Tibial nerve (tissue), 4 donors: ENCODE measurements at regions not wholly inside any gene's neighbourhood (a gene's known extent, or its start where the extent isn't known, plus 50 kb on each side); places are given as distances from the start of the nearest gene placed in this dataset.

Experiments
- DNase-seq, 2 donors: peaks; one replicate each; pipeline ENCODE4 v3.0.0-alpha.2; 2019; ENCODE audit warnings: low spot score in 2 of 2
- H3K27ac ChIP-seq, 4 donors: fragments of 200-600 bp; sonication (generic) in 3 of 4; one replicate each; pipeline ENCODE4 v1.5.1; 2017 to 2019; ENCODE audit warnings: mild to moderate bottlenecking in 1 of 4
- H3K27me3 ChIP-seq, 2 donors: fragments of 200-600 bp; sonication (generic) in 1 of 2; one replicate each; pipeline versions ENCODE4 v1.5.1 to v1.6.0; 2017 to 2019
- H3K36me3 ChIP-seq, 3 donors: fragments of 200-600 bp; sonication (generic); one replicate each; pipeline ENCODE4 v1.5.1; 2018 to 2019
- H3K4me1 ChIP-seq, 4 donors: fragments of 200-600 bp; sonication (generic) in 3 of 4; one replicate each; pipeline ENCODE4 v1.5.1; 2017 to 2019
- H3K4me3 ChIP-seq, 4 donors: fragments of 200-600 bp; sonication (generic) in 3 of 4; one replicate each; pipeline ENCODE4 v1.5.1; 2017 to 2019; ENCODE audit warnings: mild to moderate bottlenecking in 1 of 4, moderate library complexity in 1 of 4
- H3K9me3 ChIP-seq, 4 donors: fragments of 200-600 bp; sonication (generic) in 3 of 4; one replicate each; pipeline ENCODE4 v1.5.1; 2017 to 2019
- EP300 ChIP-seq, 2 donors: sonication (generic); formaldehyde crosslinking; IDR thresholded peaks; one replicate each; pipeline ENCODE4 v1.6.1; 2017; ENCODE audit warnings: antibody characterized with exemption in 2 of 2, mild to moderate bottlenecking in 1 of 2
- POLR2A ChIP-seq, 2 donors: fragments of 450-650 bp; IDR thresholded peaks; one replicate each; pipeline ENCODE4 v1.6.1; 2017; ENCODE audit warnings: antibody characterized with exemption in 2 of 2, mild to moderate bottlenecking in 2 of 2, moderate library complexity in 2 of 2
- WGBS, 2 donors: methylation state at CpG; one replicate each; pipeline ENCODE4 v1.1.5; 2018; 5-methylcytosine and 5-hydroxymethylcytosine counted together
- TF ChIP-seq, protein P1 (sequence below), 5 experiments: fragments of 200-600 bp in 3 of 5; fragments of 450-650 bp in 2 of 5; sonication (generic) in 3 of 5; IDR thresholded peaks; one replicate each; pipeline ENCODE4 v1.5.1; 2016 to 2019; ENCODE audit warnings: antibody characterized with exemption in 5 of 5, mild to moderate bottlenecking in 3 of 5, moderate library complexity in 2 of 5

DNA sequence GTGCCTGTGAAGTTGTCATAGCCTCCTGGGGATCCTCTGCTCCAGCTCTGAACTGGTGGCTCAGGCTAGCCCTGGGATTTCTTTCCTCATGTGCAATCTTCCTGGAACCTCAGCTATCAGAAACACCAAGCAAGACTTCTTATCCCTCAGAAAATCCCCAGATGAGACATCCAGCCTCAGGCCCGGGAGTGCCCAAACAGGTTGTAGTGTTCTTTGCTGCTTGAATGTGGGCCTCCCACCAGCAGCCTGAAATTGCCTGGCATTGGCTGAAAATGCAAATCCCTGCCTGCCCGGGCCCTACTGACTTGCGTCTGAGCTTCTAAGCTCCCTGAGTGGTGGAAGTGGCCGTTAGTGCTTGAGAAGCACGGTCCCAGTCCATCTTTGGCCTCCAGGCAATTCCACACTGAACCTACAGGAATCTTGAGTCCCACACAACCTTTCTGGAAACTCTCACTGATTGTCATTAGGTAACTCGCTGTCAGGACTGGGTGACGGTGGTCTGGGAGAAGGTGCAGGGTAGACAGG, 146.8 kb downstream of the ZBTB18 start:
- Histone ChIP-seq H3K4me1 (no peaks in the 10 kb centered on the region), H3K27me3 (peaks cover 0 to 3% of the 10 kb centered on the region in 2 donors), H3K36me3 (no peaks in the 10 kb centered on the region), H3K9me3 (no peaks in the 10 kb centered on the region), H3K27ac (no peak overlapping the region), H3K4me3 (no peak overlapping the region)
- TF ChIP-seq POLR2A (IDR thresholded peaks at IDR 0.05) (no peak), EP300 (IDR thresholded peaks at IDR 0.05) (no peak)
- TF ChIP-seq, protein P1, sequence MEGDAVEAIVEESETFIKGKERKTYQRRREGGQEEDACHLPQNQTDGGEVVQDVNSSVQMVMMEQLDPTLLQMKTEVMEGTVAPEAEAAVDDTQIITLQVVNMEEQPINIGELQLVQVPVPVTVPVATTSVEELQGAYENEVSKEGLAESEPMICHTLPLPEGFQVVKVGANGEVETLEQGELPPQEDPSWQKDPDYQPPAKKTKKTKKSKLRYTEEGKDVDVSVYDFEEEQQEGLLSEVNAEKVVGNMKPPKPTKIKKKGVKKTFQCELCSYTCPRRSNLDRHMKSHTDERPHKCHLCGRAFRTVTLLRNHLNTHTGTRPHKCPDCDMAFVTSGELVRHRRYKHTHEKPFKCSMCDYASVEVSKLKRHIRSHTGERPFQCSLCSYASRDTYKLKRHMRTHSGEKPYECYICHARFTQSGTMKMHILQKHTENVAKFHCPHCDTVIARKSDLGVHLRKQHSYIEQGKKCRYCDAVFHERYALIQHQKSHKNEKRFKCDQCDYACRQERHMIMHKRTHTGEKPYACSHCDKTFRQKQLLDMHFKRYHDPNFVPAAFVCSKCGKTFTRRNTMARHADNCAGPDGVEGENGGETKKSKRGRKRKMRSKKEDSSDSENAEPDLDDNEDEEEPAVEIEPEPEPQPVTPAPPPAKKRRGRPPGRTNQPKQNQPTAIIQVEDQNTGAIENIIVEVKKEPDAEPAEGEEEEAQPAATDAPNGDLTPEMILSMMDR (IDR thresholded peaks at IDR 0.05) = no peak
- no peak for DNase-seq
- 93 to 98% methylated on average over 7 of the region's 7 CpGs for WGBS, 2 donors

DNA sequence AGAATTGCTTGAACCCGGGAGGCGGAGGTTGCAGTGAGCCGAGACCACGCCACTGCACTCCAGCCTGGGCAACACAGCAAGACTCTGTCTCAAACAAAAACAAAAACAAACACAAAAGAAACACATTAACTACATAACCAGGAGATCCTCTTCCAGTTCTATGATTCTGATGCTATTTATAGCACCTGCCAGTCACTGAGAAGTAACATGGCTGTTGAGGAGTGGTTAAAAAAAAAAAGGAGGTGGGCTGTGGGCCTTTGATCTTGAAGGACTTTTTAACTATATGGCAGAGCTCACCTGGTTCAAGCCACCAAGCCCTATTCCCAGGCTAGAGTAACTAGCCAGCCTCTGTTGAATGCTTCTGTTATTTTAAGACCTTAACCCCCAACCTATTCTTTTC, 148.8 kb downstream of the ZBTB18 start:
- no peak overlapping the region for H3K4me3 ChIP-seq
- no peaks in the 10 kb centered on the region for H3K9me3 ChIP-seq
- no peaks in the 10 kb centered on the region for H3K4me1 ChIP-seq
- H3K36me3 ChIP-seq = no peaks in the 10 kb centered on the region
- 93 to 97% methylated on average over 4 of the region's 4 CpGs for WGBS, 2 donors
- H3K27me3 ChIP-seq = peaks cover 0 to 3% of the 10 kb centered on the region in 2 donors
- H3K27ac ChIP-seq = no peak overlapping the region
- no peak for TF ChIP-seq POLR2A (IDR thresholded peaks at IDR 0.05)
- no peak for TF ChIP-seq EP300 (IDR thresholded peaks at IDR 0.05)
- TF ChIP-seq, protein P1 (IDR thresholded peaks at IDR 0.05) = no peak
- no peak for DNase-seq

DNA sequence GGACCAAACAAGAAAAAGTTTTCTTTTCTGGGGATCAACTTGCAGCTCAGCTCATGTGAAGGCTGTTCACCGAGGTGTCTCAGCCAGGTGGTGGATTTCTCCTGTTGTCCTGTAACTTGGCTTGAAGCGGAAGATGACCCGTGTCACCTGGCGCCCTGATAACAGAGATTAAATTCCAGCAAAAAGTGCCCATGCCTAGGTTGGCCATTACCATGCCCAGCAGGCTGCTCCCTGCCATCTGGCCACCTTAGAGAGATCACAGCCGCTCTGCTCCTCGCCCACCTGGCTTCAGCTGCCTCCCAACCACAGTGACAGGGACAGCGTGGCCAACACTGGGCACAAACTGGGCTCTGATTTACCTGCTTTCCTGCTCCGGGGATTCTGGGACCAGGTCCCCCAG, 149.5 kb downstream of the ZBTB18 start:
- no peak for DNase-seq
- WGBS, 2 donors = 94 to 98% methylated on average over 8 of the region's 8 CpGs
- TF ChIP-seq EP300 (IDR thresholded peaks at IDR 0.05) = no peak
- TF ChIP-seq POLR2A (IDR thresholded peaks at IDR 0.05) = no peak
- TF ChIP-seq, protein P1 (IDR thresholded peaks at IDR 0.05) = no peak
- no peaks in the 10 kb centered on the region for H3K4me1 ChIP-seq
- H3K27me3 ChIP-seq = peaks cover 0 to under 1% of the 10 kb centered on the region in 2 donors
- H3K9me3 ChIP-seq = no peaks in the 10 kb centered on the region
- H3K4me3 ChIP-seq = no peak overlapping the region
- H3K27ac ChIP-seq = no peak overlapping the region
- H3K36me3 ChIP-seq = no peaks in the 10 kb centered on the region

DNA sequence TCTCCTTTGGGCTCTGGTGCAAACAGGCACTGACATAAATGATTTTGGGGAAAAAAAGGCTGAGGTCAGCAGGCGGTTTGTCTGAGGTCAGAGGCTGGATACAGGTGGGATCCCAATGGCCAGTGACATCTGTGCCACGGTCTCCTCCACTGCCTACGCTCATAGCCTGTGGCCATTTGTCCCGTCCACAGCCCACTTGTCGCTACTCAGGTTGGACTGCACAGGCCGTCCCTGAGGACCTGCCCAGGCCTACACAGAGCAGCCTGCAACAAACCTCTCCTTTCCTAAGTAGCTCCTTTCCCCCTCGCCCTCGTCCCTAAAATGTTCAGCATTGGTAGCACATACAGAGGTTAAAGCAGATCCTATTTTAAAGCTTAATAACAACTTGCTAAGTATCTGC, 150.7 kb downstream of the ZBTB18 start:
- Histone ChIP-seq H3K4me1 (no peaks in the 10 kb centered on the region), H3K36me3 (no peaks in the 10 kb centered on the region), H3K27ac (no peak overlapping the region), H3K9me3 (no peaks in the 10 kb centered on the region), H3K4me3 (no peak overlapping the region), H3K27me3 (no peaks in the 10 kb centered on the region)
- WGBS, 2 donors = 88 to 89% methylated on average over 8 of the region's 8 CpGs
- DNase-seq = no peak
- TF ChIP-seq EP300 (IDR thresholded peaks at IDR 0.05) (no peak), POLR2A (IDR thresholded peaks at IDR 0.05) (no peak)
- TF ChIP-seq, protein P1 (IDR thresholded peaks at IDR 0.05) = no peak

DNA sequence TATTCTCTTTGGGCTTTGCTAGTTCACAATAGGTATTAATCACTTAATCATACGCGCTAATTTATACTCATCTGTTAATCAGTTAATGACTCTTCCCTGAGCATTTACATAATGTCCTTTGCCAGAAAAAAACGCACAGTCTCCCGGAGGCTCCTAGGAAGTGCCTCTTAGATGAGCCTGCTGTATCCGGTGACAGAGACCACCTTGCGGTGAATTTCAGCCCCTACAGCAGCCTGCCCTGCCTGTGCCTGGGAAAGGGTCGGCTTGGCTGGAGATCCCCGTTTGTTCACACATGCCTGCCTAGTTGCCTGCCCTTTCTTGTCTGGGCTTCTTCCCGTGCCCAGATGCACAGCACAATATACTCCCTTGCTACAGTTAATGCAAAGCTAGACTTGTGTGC, 152.9 kb downstream of the ZBTB18 start:
- H3K27ac ChIP-seq = no peak overlapping the region
- no peaks in the 10 kb centered on the region for H3K9me3 ChIP-seq
- H3K4me3 ChIP-seq = no peak overlapping the region
- DNase-seq = no peak
- H3K4me1 ChIP-seq = no peaks in the 10 kb centered on the region
- no peak for TF ChIP-seq EP300 (IDR thresholded peaks at IDR 0.05)
- no peaks in the 10 kb centered on the region for H3K27me3 ChIP-seq
- 82 to 86% methylated on average over 9 of the region's 9 CpGs for WGBS, 2 donors
- H3K36me3 ChIP-seq = no peaks in the 10 kb centered on the region

DNA sequence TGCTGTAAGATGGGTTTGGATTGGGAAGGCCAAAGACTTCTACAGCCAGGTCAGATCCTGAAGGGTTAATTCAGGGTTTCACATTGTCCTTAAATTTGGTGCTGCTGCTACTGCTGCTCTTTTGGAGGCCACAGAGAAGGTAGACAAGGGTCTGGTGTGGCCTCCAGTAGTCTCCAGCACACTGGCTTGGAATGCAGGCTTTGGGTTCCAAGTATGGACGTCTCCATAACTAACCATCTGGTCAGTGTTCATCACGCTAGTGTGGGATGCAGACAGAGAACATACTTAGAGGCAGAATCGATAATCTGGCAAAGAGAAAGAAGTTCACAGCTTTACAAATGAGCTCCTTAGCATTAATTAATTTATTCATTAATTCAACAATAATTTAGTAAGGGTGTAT, 154.1 kb downstream of the ZBTB18 start:
- 91% methylated on average over 3 of the region's 3 CpGs for WGBS, 2 donors
- H3K27ac ChIP-seq = no peak overlapping the region

More for the DNA sequence above, 154.1 kb downstream of the ZBTB18 start:
- no peaks in the 10 kb centered on the region for H3K27me3 ChIP-seq
- no peaks in the 10 kb centered on the region for H3K36me3 ChIP-seq
- no peaks in the 10 kb centered on the region for H3K9me3 ChIP-seq
- TF ChIP-seq POLR2A (IDR thresholded peaks at IDR 0.05) (no peak), EP300 (IDR thresholded peaks at IDR 0.05) (no peak)
- TF ChIP-seq, protein P1 (IDR thresholded peaks at IDR 0.05) = no peak
- DNase-seq = no peak
- no peak overlapping the region for H3K4me3 ChIP-seq
- H3K4me1 ChIP-seq = no peaks in the 10 kb centered on the region
